H1 (cell line): ENCODE measurements at regions not wholly inside any gene's neighbourhood (a gene's known extent, or its start where the extent isn't known, plus 50 kb on each side); places are given as distances from the start of the nearest gene placed in this dataset.

Source experiments
- CBX8 ChIP-seq: fragments of 300-800, 300-1000 bp; sonication (generic); IDR thresholded peaks from 2 replicates; pipeline ENCODE4 v1.7.1; 2016; ENCODE audit warnings: low read depth, low read length, borderline replicate concordance
- EZH2 ChIP-seq: fragments of 200-600 bp; sonication (generic); IDR thresholded peaks from 2 replicates; pipeline ENCODE4 v1.7.1; 2012; ENCODE audit warnings: low read depth, mild to moderate bottlenecking, moderate library complexity, low read length, inconsistent platforms; ENCODE audit not compliant: severe bottlenecking
- FOSL1 ChIP-seq: IDR thresholded peaks from 2 replicates; pipeline ENCODE4 v1.6.1; 2011; ENCODE audit warnings: mild to moderate bottlenecking, low read depth, low read length, moderate library complexity; ENCODE audit not compliant: insufficient read depth
- KDM4A ChIP-seq: IDR thresholded peaks from one replicate; pipeline ENCODE4 v1.7.1; 2012; ENCODE audit warnings: low read depth, mild to moderate bottlenecking, moderate library complexity, low read length, inconsistent platforms; ENCODE audit not compliant: severe bottlenecking
- SAP30 ChIP-seq: fragments of 300-600 bp; sonication (generic); IDR thresholded peaks from 2 replicates; pipeline ENCODE4 v1.7.1; 2012; ENCODE audit warnings: low read length, moderate library complexity, mild to moderate bottlenecking, inconsistent platforms; ENCODE audit not compliant: insufficient read depth, insufficient replicate concordance
- TCF12 ChIP-seq: IDR thresholded peaks from 2 replicates; pipeline ENCODE4 v1.6.1; 2011; ENCODE audit warnings: low read depth, mild to moderate bottlenecking, low read length
- TEAD4 ChIP-seq: IDR thresholded peaks from 2 replicates; pipeline ENCODE4 v1.6.1; 2012; ENCODE audit warnings: low read depth, low read length, inconsistent platforms, mixed read lengths
- TF ChIP-seq, protein P1 (sequence below): fragments of 300-600 bp; sonication (generic); IDR thresholded peaks from 2 replicates; pipeline ENCODE4 v1.7.1; 2012; ENCODE audit warnings: low read length, moderate library complexity, mild to moderate bottlenecking, inconsistent platforms; ENCODE audit not compliant: insufficient replicate concordance

DNA sequence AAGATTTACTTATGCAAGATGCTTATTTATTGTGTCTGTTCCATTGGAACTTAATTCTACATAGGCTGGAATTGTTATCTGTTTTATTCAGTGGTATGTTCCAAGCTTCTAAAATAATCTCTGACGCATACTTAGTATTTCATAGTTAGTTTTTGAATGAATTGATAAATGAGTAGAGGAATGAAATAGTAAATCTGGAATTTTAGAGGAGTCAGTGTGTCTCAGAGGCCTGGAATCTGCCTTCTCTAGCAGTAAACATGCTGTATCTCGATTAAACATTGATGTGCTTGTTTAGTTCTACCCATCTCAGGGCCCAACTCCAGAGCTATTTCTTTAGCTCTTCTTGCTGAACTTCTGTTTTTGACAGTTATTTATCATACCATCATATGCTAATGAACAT lies 154.2 kb upstream of the MAGEC2 start (continued):
- TF ChIP-seq, protein P1, sequence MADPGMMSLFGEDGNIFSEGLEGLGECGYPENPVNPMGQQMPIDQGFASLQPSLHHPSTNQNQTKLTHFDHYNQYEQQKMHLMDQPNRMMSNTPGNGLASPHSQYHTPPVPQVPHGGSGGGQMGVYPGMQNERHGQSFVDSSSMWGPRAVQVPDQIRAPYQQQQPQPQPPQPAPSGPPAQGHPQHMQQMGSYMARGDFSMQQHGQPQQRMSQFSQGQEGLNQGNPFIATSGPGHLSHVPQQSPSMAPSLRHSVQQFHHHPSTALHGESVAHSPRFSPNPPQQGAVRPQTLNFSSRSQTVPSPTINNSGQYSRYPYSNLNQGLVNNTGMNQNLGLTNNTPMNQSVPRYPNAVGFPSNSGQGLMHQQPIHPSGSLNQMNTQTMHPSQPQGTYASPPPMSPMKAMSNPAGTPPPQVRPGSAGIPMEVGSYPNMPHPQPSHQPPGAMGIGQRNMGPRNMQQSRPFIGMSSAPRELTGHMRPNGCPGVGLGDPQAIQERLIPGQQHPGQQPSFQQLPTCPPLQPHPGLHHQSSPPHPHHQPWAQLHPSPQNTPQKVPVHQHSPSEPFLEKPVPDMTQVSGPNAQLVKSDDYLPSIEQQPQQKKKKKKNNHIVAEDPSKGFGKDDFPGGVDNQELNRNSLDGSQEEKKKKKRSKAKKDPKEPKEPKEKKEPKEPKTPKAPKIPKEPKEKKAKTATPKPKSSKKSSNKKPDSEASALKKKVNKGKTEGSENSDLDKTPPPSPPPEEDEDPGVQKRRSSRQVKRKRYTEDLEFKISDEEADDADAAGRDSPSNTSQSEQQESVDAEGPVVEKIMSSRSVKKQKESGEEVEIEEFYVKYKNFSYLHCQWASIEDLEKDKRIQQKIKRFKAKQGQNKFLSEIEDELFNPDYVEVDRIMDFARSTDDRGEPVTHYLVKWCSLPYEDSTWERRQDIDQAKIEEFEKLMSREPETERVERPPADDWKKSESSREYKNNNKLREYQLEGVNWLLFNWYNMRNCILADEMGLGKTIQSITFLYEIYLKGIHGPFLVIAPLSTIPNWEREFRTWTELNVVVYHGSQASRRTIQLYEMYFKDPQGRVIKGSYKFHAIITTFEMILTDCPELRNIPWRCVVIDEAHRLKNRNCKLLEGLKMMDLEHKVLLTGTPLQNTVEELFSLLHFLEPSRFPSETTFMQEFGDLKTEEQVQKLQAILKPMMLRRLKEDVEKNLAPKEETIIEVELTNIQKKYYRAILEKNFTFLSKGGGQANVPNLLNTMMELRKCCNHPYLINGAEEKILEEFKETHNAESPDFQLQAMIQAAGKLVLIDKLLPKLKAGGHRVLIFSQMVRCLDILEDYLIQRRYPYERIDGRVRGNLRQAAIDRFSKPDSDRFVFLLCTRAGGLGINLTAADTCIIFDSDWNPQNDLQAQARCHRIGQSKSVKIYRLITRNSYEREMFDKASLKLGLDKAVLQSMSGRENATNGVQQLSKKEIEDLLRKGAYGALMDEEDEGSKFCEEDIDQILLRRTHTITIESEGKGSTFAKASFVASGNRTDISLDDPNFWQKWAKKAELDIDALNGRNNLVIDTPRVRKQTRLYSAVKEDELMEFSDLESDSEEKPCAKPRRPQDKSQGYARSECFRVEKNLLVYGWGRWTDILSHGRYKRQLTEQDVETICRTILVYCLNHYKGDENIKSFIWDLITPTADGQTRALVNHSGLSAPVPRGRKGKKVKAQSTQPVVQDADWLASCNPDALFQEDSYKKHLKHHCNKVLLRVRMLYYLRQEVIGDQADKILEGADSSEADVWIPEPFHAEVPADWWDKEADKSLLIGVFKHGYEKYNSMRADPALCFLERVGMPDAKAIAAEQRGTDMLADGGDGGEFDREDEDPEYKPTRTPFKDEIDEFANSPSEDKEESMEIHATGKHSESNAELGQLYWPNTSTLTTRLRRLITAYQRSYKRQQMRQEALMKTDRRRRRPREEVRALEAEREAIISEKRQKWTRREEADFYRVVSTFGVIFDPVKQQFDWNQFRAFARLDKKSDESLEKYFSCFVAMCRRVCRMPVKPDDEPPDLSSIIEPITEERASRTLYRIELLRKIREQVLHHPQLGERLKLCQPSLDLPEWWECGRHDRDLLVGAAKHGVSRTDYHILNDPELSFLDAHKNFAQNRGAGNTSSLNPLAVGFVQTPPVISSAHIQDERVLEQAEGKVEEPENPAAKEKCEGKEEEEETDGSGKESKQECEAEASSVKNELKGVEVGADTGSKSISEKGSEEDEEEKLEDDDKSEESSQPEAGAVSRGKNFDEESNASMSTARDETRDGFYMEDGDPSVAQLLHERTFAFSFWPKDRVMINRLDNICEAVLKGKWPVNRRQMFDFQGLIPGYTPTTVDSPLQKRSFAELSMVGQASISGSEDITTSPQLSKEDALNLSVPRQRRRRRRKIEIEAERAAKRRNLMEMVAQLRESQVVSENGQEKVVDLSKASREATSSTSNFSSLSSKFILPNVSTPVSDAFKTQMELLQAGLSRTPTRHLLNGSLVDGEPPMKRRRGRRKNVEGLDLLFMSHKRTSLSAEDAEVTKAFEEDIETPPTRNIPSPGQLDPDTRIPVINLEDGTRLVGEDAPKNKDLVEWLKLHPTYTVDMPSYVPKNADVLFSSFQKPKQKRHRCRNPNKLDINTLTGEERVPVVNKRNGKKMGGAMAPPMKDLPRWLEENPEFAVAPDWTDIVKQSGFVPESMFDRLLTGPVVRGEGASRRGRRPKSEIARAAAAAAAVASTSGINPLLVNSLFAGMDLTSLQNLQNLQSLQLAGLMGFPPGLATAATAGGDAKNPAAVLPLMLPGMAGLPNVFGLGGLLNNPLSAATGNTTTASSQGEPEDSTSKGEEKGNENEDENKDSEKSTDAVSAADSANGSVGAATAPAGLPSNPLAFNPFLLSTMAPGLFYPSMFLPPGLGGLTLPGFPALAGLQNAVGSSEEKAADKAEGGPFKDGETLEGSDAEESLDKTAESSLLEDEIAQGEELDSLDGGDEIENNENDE: no peak
- TF ChIP-seq TCF12 (no peak), KDM4A (no peak), TEAD4 (no peak), EZH2 (no peak), SAP30 (no peak), CBX8 (no peak), FOSL1 (no peak)
